Nucleus accumbens (tissue), 56 donors: ENCODE measurements at regions not wholly inside any gene's neighbourhood (a gene's known extent, or its start where the extent isn't known, plus 50 kb on each side); places are given as distances from the start of the nearest gene placed in this dataset.

Experiments used
- DNase-seq, 56 donors: peaks; one replicate each; lab custom pipeline; 2025; lab: John Stamatoyannopoulos, UW

GRCh38 chr11:28728666-28729065 lies 620.5 kb downstream of the METTL15 start:
- no peak for DNase-seq

- DNase-seq, result no peak
Measured at GRCh38 chr11:28727254-28727653, 619.1 kb downstream of the METTL15 start.

- no peak for DNase-seq
Measured at GRCh38 chr11:28726432-28726831, 618.2 kb downstream of the METTL15 start.

- DNase-seq, result no peak
Measured at GRCh38 chr11:28715726-28716125, 607.5 kb downstream of the METTL15 start.

- no peak for DNase-seq
Measured at GRCh38 chr11:28713850-28714249, 605.7 kb downstream of the METTL15 start.

GRCh38 chr11:28708075-28708474 lies 599.9 kb downstream of the METTL15 start:
- DNase-seq, result no peak

GRCh38 chr11:28704801-28705200 lies 596.6 kb downstream of the METTL15 start:
- no peak for DNase-seq

GRCh38 chr11:28703371-28703770 lies 595.2 kb downstream of the METTL15 start:
- no peak for DNase-seq

- no peak for DNase-seq
Measured at GRCh38 chr11:28702871-28703270, 594.7 kb downstream of the METTL15 start.

GRCh38 chr11:28702450-28702790 lies 594.2 kb downstream of the METTL15 start:
- DNase-seq, result no peak

GRCh38 chr11:28701760-28702449 lies 593.7 kb downstream of the METTL15 start:
- DNase-seq, result no peak

GRCh38 chr11:28699701-28700100 lies 591.5 kb downstream of the METTL15 start:
- no peak for DNase-seq

- peak in 35 of 56 donors; percentile 1 to 79 (median 19) for DNase-seq
Measured at GRCh38 chr11:28697920-28698827, 590.0 kb downstream of the METTL15 start.

- DNase-seq, result no peak
Measured at GRCh38 chr11:28696591-28696990, 588.4 kb downstream of the METTL15 start.

GRCh38 chr11:28690746-28691145 lies 582.6 kb downstream of the METTL15 start:
- DNase-seq, result no peak

GRCh38 chr11:28684011-28684586 lies 575.9 kb downstream of the METTL15 start:
- DNase-seq, result no peak

GRCh38 chr11:28679795-28680468 lies 571.7 kb downstream of the METTL15 start:
- DNase-seq, result no peak

GRCh38 chr11:28677721-28678120 lies 569.5 kb downstream of the METTL15 start:
- DNase-seq, result no peak

- DNase-seq, result no peak
Measured at GRCh38 chr11:28675183-28675582, 567.0 kb downstream of the METTL15 start.

GRCh38 chr11:28674433-28675103 lies 566.4 kb downstream of the METTL15 start:
- DNase-seq, result peak in 1 of 56 donors; percentile 5
